ENCODE measurements at regions not wholly inside any gene's neighbourhood (a gene's known extent, or its start where the extent isn't known, plus 50 kb on each side); places are given as distances from the start of the nearest gene placed in this dataset.

- TF ChIP-seq, protein P1, sequence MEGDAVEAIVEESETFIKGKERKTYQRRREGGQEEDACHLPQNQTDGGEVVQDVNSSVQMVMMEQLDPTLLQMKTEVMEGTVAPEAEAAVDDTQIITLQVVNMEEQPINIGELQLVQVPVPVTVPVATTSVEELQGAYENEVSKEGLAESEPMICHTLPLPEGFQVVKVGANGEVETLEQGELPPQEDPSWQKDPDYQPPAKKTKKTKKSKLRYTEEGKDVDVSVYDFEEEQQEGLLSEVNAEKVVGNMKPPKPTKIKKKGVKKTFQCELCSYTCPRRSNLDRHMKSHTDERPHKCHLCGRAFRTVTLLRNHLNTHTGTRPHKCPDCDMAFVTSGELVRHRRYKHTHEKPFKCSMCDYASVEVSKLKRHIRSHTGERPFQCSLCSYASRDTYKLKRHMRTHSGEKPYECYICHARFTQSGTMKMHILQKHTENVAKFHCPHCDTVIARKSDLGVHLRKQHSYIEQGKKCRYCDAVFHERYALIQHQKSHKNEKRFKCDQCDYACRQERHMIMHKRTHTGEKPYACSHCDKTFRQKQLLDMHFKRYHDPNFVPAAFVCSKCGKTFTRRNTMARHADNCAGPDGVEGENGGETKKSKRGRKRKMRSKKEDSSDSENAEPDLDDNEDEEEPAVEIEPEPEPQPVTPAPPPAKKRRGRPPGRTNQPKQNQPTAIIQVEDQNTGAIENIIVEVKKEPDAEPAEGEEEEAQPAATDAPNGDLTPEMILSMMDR (IDR thresholded peaks at IDR 0.05), result no peak
- peak overlapping the region; percentile 57 to 82 for H3K27ac ChIP-seq
- no peak for DNase-seq (ENCODE audit: low spot score)
- H3K4me3 ChIP-seq, result no peak overlapping the region
These were observed 58.7 kb downstream of the EDN1 start for GRCh38 chr6:12348530-12349511.

- TF ChIP-seq, protein P1 (IDR thresholded peaks at IDR 0.05), result no peak
- DNase-seq (ENCODE audit: low spot score), result no peak
- Histone ChIP-seq H3K4me3 (no peak overlapping the region), H3K27ac (no peak overlapping the region)
These were observed 60.5 kb downstream of the EDN1 start for GRCh38 chr6:12350644-12351170.

GRCh38 chr6:12351672-12352071 is 61.5 kb downstream of the EDN1 start:
- no peak for DNase-seq (ENCODE audit: low spot score)
- Histone ChIP-seq H3K4me3 (no peak overlapping the region), H3K27ac (no peak overlapping the region)
- TF ChIP-seq, protein P1 (IDR thresholded peaks at IDR 0.05), result no peak

GRCh38 chr6:12353731-12354130 is 63.6 kb downstream of the EDN1 start:
- no peak for DNase-seq (ENCODE audit: low spot score)
- TF ChIP-seq, protein P1 (IDR thresholded peaks at IDR 0.05), result no peak
- H3K27ac ChIP-seq, result peak overlapping the region; percentile 60 to 91
- no peak overlapping the region for H3K4me3 ChIP-seq

GRCh38 chr6:12354499-12354898 is 64.3 kb downstream of the EDN1 start:
- Histone ChIP-seq H3K27ac (peak overlapping the region; percentile 60 to 91), H3K4me3 (peak overlapping the region; percentile 35)
- DNase-seq (ENCODE audit: low spot score), result peak; percentile 84
- TF ChIP-seq, protein P1 (IDR thresholded peaks at IDR 0.05), result no peak

GRCh38 chr6:12355354-12355753 is 65.2 kb downstream of the EDN1 start:
- no peak for DNase-seq (ENCODE audit: low spot score)
- no peak overlapping the region for H3K4me3 ChIP-seq
- peak overlapping the region; percentile 60 to 91 for H3K27ac ChIP-seq
- TF ChIP-seq, protein P1 (IDR thresholded peaks at IDR 0.05), result no peak

All from coronary artery (tissue), 2 donors.